ENCODE measurements at regions not wholly inside any gene's neighbourhood (a gene's known extent, or its start where the extent isn't known, plus 50 kb on each side); places are given as distances from the start of the nearest gene placed in this dataset.

DNA sequence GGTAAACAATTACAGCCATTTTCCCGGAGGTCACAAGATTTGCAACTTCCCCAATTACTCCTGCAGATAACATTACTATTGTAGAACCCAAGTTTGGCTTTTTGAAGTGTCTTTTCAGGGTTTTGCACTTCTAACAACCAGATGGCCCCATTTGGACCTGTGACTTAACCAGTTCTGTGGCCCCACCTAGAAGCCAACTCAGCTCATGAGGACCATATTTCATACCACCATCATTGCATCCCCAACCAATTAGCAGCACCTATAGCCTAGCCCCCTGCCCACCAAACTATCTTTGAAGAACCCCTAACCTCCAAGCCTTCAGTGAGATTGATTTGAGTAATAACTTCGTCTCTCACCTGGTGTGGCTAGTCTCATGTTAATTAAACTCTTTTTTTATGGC, 51.3 kb upstream of the WDR11 start:
- ChIA-PET POLR2A (interaction anchor here (0.6 kb wide), 1 partner anchor 62 kb away, joined by 3 read pairs; no protein-coding TSS in a partner anchor), CTCF (ENCODE audit: low intra/inter-chr PET ratio) (no interaction called here)
- Histone ChIP-seq H3K9ac (ENCODE audit: insufficient read depth in 1 of 2, low read depth in 2 of 2, low read length in 2 of 2) (no peak overlapping the region), H4K20me1 (replicated peaks; ENCODE audit: control insufficient read depth, insufficient read depth, low read length) (no peaks in the 10 kb centered on the region), H3K9me3 (replicated peaks; ENCODE audit: control insufficient read depth, insufficient read depth, low read depth, low read length) (no peaks in the 10 kb centered on the region), H3K9me1 (ENCODE audit: control insufficient read depth, insufficient read depth, low read length) (no peaks in the 10 kb centered on the region), H3K4me1 (replicated peaks in 1 of 2; ENCODE audit: control insufficient read depth in 2 of 2, insufficient read depth in 2 of 2, low read length in 2 of 2) (no peaks in the 10 kb centered on the region), H3K4me2 (ENCODE audit: insufficient read depth, low read length) (no peak overlapping the region), H3K27ac (ENCODE audit: extremely low read depth, low read depth, low read length) (no peak overlapping the region), H3K79me2 (ENCODE audit: control insufficient read depth, insufficient read depth, low read length) (no peaks in the 10 kb centered on the region), H2AFZ (ENCODE audit: low read depth, low read length) (no peak overlapping the region), H3K4me3 (no peak overlapping the region), H3K27me3 (ENCODE audit: control insufficient read depth in 2 of 2, insufficient read depth in 2 of 2, low read length in 2 of 2) (no peaks in the 10 kb centered on the region), H3K36me3 (ENCODE audit: control insufficient read depth, insufficient read depth, low read length) (no peaks in the 10 kb centered on the region)
- intact Hi-C loops (cut with micrococcal nuclease) (no loop called here), in situ Hi-C loops (cut with MboI) (no loop called here)
- FAIRE-seq, result no peak
- no peak for DNase-seq (ENCODE audit: extremely low read depth in 1 of 4, low spot score in 3 of 4)
- no TSS peak for BruUV-seq (replicated peaks)
- whole genome bisulfite sequencing (ENCODE audit: insufficient coverage, low coverage, missing lambda C conversion rate), result 0% methylated on average over 2 of the region's 2 CpGs
- no peak for ATAC-seq
- no peak for TF ChIP-seq HDAC1 (IDR thresholded peaks at IDR 0.05)
- no peak for TF ChIP-seq ZNF124 (CRISPR knock-in tag; IDR thresholded peaks at IDR 0.05)
- TF ChIP-seq, protein P1, sequence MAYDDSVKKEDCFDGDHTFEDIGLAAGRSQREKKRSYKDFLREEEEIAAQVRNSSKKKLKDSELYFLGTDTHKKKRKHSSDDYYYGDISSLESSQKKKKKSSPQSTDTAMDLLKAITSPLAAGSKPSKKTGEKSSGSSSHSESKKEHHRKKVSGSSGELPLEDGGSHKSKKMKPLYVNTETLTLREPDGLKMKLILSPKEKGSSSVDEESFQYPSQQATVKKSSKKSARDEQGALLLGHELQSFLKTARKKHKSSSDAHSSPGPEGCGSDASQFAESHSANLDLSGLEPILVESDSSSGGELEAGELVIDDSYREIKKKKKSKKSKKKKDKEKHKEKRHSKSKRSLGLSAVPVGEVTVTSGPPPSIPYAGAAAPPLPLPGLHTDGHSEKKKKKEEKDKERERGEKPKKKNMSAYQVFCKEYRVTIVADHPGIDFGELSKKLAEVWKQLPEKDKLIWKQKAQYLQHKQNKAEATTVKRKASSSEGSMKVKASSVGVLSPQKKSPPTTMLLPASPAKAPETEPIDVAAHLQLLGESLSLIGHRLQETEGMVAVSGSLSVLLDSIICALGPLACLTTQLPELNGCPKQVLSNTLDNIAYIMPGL (CRISPR knock-in tag; IDR thresholded peaks at IDR 0.05), result no peak
- TF ChIP-seq, protein P2, sequence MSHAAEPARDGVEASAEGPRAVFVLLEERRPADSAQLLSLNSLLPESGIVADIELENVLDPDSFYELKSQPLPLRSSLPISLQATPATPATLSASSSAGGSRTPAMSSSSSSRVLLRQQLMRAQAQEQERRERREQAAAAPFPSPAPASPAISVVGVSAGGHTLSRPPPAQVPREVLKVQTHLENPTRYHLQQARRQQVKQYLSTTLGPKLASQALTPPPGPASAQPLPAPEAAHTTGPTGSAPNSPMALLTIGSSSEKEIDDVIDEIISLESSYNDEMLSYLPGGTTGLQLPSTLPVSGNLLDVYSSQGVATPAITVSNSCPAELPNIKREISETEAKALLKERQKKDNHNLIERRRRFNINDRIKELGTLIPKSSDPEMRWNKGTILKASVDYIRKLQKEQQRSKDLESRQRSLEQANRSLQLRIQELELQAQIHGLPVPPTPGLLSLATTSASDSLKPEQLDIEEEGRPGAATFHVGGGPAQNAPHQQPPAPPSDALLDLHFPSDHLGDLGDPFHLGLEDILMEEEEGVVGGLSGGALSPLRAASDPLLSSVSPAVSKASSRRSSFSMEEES (CRISPR knock-in tag; IDR thresholded peaks at IDR 0.05), result no peak
- no peak for TF ChIP-seq ZNF764 (CRISPR knock-in tag; IDR thresholded peaks at IDR 0.05; ENCODE audit: low read depth)
- TF ChIP-seq ZNF134 (CRISPR knock-in tag; conservative IDR thresholded peaks at IDR 0.05), result no peak
- no peak for TF ChIP-seq RFX5 (IDR thresholded peaks at IDR 0.05; ENCODE audit: low read depth, low read length)
- TF ChIP-seq, protein P3, sequence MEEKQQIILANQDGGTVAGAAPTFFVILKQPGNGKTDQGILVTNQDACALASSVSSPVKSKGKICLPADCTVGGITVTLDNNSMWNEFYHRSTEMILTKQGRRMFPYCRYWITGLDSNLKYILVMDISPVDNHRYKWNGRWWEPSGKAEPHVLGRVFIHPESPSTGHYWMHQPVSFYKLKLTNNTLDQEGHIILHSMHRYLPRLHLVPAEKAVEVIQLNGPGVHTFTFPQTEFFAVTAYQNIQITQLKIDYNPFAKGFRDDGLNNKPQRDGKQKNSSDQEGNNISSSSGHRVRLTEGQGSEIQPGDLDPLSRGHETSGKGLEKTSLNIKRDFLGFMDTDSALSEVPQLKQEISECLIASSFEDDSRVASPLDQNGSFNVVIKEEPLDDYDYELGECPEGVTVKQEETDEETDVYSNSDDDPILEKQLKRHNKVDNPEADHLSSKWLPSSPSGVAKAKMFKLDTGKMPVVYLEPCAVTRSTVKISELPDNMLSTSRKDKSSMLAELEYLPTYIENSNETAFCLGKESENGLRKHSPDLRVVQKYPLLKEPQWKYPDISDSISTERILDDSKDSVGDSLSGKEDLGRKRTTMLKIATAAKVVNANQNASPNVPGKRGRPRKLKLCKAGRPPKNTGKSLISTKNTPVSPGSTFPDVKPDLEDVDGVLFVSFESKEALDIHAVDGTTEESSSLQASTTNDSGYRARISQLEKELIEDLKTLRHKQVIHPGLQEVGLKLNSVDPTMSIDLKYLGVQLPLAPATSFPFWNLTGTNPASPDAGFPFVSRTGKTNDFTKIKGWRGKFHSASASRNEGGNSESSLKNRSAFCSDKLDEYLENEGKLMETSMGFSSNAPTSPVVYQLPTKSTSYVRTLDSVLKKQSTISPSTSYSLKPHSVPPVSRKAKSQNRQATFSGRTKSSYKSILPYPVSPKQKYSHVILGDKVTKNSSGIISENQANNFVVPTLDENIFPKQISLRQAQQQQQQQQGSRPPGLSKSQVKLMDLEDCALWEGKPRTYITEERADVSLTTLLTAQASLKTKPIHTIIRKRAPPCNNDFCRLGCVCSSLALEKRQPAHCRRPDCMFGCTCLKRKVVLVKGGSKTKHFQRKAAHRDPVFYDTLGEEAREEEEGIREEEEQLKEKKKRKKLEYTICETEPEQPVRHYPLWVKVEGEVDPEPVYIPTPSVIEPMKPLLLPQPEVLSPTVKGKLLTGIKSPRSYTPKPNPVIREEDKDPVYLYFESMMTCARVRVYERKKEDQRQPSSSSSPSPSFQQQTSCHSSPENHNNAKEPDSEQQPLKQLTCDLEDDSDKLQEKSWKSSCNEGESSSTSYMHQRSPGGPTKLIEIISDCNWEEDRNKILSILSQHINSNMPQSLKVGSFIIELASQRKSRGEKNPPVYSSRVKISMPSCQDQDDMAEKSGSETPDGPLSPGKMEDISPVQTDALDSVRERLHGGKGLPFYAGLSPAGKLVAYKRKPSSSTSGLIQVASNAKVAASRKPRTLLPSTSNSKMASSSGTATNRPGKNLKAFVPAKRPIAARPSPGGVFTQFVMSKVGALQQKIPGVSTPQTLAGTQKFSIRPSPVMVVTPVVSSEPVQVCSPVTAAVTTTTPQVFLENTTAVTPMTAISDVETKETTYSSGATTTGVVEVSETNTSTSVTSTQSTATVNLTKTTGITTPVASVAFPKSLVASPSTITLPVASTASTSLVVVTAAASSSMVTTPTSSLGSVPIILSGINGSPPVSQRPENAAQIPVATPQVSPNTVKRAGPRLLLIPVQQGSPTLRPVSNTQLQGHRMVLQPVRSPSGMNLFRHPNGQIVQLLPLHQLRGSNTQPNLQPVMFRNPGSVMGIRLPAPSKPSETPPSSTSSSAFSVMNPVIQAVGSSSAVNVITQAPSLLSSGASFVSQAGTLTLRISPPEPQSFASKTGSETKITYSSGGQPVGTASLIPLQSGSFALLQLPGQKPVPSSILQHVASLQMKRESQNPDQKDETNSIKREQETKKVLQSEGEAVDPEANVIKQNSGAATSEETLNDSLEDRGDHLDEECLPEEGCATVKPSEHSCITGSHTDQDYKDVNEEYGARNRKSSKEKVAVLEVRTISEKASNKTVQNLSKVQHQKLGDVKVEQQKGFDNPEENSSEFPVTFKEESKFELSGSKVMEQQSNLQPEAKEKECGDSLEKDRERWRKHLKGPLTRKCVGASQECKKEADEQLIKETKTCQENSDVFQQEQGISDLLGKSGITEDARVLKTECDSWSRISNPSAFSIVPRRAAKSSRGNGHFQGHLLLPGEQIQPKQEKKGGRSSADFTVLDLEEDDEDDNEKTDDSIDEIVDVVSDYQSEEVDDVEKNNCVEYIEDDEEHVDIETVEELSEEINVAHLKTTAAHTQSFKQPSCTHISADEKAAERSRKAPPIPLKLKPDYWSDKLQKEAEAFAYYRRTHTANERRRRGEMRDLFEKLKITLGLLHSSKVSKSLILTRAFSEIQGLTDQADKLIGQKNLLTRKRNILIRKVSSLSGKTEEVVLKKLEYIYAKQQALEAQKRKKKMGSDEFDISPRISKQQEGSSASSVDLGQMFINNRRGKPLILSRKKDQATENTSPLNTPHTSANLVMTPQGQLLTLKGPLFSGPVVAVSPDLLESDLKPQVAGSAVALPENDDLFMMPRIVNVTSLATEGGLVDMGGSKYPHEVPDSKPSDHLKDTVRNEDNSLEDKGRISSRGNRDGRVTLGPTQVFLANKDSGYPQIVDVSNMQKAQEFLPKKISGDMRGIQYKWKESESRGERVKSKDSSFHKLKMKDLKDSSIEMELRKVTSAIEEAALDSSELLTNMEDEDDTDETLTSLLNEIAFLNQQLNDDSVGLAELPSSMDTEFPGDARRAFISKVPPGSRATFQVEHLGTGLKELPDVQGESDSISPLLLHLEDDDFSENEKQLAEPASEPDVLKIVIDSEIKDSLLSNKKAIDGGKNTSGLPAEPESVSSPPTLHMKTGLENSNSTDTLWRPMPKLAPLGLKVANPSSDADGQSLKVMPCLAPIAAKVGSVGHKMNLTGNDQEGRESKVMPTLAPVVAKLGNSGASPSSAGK (IDR thresholded peaks at IDR 0.05), result no peak
- no peak for TF ChIP-seq HIVEP1 (CRISPR knock-in tag; IDR thresholded peaks at IDR 0.05)
